ENCODE measurements at regions not wholly inside any gene's neighbourhood (a gene's known extent, or its start where the extent isn't known, plus 50 kb on each side); places are given as distances from the start of the nearest gene placed in this dataset.
"Not testable (repeated sequence)": the region's sequence is repeated elsewhere in the genome, so short reads cannot be mapped to it uniquely, and the experiment has no call there.

DNA sequence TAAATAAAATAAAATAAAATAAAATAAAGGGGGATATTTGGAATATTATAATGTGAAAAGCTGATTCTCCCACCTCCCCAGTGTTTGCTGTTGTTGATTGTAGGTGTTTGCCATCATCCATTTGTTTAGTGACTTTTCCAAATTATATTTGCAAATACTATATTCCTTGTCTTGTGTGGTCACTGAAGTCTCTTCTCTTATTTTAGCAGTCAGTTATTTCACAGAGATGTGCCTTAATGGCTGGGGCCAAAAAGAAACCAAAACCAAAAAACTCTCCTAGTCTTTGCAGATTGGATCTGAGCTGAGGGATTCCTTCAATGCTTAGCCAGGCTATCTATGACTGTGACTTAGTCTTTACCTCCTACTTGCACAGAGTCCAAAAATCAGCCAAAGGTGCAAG lies 70.9 kb upstream of the ZNF169 start:
- DNase-seq (ENCODE audit: low read depth) = no peak

DNA sequence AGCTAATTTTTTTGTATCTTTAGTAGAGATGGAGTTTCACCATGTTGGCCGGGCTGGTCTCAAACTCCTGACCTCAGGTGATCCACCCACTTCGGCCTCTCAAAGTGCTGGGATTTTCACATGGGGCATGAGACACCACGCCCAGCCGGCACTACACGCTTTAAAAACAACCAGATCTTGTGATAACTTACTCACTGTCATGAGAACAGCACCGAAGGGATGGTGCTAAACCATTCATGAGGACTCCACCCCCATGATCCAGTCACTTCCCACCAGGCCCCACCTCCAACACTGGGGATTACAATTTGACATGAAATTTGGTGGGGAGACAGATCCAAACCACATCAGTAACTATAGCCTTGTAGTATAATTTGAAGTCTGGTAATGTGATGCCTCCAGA lies 67.4 kb upstream of the ZNF169 start:
- not testable (repeated sequence) for DNase-seq (ENCODE audit: low read depth)

DNA sequence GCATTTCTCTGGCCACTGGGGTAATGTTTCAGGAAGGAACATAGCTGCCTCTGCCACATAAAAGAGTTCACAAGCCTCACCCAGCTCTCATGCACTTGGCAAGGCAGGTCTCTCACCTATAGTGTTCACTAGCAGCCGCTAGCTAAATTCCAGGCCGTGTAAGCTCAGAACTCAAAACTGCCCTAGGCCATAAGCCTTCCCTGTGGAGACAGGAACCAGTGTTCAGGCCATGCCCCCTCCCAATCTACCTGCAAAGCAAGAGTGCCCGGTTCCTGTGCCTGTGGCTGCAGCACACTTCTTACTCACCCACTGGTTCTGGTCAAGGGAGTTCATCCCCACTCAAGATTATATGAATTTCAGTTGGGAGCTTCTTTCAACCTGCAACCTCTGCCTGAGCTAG lies 60.7 kb upstream of the ZNF169 start:
- DNase-seq (ENCODE audit: low read depth) = no peak

DNA sequence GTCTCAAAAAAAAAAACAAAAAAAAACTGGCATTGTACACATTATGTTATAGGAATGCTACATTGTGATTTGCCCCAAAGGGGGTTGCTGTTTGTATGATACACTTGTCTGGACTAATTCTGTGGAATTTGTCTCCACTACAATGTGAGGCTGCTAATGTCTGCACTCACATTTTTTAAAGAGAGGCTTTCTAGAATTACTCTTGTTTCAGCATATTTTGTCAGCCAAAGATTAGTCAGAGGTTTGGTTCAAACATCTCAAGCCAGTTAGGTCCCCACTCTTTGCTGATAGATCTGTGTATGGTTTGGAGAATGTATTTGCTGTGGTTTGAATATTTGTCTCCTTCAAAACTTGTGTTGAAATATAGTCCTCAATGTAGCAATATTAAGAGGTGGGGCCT lies 59.3 kb upstream of the ZNF169 start:
- no peak for DNase-seq (ENCODE audit: low read depth)

DNA sequence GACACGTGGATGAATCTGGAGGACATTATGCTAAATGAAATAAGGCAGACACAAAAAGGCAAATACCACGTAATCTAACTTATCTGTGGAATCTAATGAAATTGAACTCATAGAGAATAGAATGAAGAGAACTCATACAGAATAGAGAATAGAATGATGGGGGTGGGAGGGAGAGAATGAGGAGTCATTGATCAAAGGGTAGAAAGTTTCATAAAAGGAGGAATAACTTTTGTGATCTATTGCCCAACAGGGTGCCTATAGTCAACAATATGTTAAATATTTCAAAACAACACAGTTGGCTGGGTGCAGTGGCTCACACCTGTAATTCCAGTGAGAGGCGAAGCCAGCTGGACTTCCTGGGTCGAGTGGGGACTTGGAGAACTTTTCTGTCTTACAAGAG lies 54.9 kb upstream of the ZNF169 start:
- no peak for DNase-seq (ENCODE audit: low read depth)

DNA sequence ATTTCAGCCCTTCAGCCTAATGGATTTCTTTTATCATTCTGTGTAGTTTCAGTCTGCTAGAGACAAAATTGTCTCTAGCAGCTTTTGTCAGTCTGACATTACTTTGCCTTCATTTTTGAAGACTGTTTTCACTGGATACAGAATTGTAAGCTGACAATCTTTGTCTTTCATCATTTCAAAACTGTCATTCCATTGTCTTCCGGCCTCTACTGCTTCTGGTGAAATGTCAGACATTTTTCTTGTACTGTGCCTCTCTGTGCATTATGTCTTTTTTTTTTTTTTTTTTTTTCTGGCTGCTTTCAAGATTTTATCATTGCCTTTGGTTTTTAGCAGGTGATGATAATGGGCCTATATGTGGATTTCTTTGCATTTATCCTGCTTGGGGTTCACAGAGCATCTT lies 51.3 kb upstream of the ZNF169 start:
- DNase-seq (ENCODE audit: low read depth) = no peak

MicroRNAs in the stretch of these regions (microRNA counts, 767-probe panel; counts per million panel counts)
- 13,196 counts per million, percentile 66 among the panel's probes with 10 or more counts for microRNA hsa-let-7d-5p
- 11,430 counts per million, percentile 51 among the panel's probes with 10 or more counts for microRNA hsa-let-7f-5p

Small RNAs in the stretch of these regions (microRNA-seq; reads per million reads assigned to microRNA genes)
- gene MIRLET7A1 (512 reads per million, percentile 73 among the genes with 10 or more reads in this experiment), gene MIRLET7D (7,734 reads per million, percentile 95 among the genes with 10 or more reads in this experiment), gene MIRLET7F1 (217 reads per million, percentile 65 among the genes with 10 or more reads in this experiment)
